NCI-H1048 (cell line): ENCODE measurements at regions not wholly inside any gene's neighbourhood (a gene's known extent, or its start where the extent isn't known, plus 50 kb on each side); places are given as distances from the start of the nearest gene placed in this dataset.

Experiments
- DNase-seq: peaks from one replicate; lab custom pipeline; 2025; lab: John Stamatoyannopoulos, UW

DNA sequence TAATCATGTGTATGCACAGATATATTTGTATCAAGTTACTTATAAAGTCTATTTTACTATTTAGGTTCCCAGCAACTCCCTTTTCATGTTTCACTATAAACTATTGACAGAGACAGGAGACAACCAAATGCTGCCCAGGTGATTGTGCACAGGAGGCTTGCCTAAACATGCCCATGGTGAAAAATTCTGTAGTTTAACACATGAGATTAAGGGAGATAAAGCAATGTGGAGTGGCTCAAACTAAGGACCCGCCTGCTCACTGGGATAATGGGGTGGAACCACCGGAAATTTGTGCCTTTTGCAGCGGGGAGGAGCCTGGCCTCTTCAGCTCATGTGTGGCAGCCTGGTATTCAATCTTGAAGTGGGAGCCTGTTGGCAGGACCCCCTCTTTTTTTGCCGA is 459.5 kb upstream of the CNTN5 start:
- DNase-seq = no peak

DNA sequence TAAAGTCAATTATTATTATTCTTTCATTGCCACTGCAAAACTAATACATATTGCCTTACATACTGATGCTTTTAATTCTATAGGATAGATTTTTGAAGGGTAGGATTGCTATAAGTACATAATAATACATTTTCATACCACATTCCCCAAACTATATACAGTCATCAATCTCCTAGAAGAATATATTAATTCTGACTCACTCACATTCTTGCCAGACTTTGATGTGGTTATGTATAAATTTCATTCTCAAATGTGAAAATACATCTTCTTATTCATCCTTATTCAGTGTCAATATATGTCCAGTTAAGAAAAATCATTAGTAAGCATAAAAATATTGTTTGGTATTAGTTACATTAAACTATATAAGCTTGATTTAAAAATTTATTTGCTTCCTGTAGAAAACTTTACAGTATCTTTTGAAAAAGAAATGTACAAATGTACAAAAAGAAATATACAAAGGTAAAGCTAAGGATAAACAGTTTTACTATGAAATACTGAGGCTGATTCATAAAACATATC is 458.8 kb upstream of the CNTN5 start:
- no peak for DNase-seq

DNA sequence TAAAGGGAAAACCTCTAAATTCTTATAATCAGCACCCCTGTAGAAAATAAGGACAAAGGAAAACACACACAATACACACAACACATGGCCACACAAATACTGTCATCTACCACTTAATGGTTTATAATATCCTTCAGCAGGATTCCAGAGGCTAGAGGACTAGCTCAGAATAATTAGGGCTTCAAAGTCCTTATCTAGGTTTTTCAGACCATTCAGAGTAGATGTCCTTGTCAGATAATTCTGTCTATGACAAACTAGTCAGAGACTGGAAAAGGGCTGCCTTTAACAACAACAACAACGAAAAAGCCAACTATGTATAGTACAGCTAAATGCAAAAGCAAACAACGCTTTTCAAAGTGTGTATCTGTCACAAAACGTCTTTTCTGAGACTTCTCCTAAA is 456.5 kb upstream of the CNTN5 start:
- no peak for DNase-seq

DNA sequence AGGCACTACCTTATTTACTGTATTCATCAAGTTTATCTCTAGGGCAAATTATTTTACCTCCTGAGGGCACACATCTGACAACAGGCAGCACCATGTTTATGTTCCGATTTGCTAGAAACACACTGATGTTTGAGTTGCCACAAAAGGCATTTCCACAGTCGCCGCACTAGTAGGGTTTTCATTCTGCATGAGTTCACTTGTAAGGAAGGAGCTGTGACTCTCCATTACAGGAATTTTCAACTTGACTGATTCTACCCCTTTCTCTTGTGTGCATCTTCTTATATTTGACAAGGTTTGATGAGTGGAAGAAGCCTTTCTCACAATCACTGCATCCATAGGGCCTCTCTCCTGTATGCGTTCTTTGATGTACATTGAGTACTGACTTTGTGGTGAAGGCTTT is 455.9 kb upstream of the CNTN5 start:
- DNase-seq = no peak

DNA sequence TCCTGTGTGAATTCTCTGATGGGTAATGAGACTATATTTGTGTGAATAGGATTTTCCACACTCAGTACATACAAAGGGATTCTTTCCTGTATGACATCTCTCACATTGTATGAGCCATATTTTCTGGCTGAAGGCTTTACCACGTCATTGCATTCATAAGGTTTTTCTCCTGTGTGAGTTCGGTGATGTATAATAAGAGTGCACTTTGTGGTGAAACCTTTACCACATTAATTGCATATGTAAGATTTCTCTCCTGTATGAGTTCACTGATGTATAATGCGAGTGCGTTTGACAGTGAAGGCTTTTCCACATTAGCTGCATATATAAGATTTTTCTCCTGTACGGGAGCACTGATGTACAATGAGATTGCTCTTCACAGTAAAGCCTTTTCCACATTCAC is 455.4 kb upstream of the CNTN5 start:
- DNase-seq = no peak

GRCh38 chr11:98566978-98567377 is 453.8 kb upstream of the CNTN5 start:
- DNase-seq = no peak

GRCh38 chr11:98568013-98568412 is 452.7 kb upstream of the CNTN5 start:
- DNase-seq = no peak

- no peak for DNase-seq
Measured at GRCh38 chr11:98572941-98573340, 447.8 kb upstream of the CNTN5 start.

DNA sequence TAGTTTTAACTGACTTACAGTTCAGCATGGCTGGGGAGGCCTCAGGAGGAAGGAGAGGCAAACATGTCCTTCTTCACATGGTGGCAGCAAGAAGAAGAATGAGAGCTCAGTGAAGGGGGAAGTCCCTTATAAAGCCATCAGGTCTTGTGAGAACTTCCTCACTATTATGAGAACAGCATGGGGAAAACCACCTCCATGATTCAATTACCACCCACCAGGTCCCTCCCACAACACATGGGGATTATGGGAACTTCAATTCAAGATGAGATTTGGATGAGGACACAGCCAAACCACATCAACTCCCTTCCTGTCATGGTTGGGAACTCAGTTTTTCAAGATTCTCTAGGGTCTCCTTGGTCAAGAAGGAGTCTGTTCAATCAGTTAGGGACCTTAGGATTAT is 432.9 kb upstream of the CNTN5 start:
- no peak for DNase-seq

GRCh38 chr11:98589967-98590366 is 430.8 kb upstream of the CNTN5 start:
- no peak for DNase-seq

- no peak for DNase-seq
Measured at GRCh38 chr11:98600103-98600502, 420.6 kb upstream of the CNTN5 start.

- no peak for DNase-seq
Measured at GRCh38 chr11:98600786-98601773, 419.7 kb upstream of the CNTN5 start.

DNA sequence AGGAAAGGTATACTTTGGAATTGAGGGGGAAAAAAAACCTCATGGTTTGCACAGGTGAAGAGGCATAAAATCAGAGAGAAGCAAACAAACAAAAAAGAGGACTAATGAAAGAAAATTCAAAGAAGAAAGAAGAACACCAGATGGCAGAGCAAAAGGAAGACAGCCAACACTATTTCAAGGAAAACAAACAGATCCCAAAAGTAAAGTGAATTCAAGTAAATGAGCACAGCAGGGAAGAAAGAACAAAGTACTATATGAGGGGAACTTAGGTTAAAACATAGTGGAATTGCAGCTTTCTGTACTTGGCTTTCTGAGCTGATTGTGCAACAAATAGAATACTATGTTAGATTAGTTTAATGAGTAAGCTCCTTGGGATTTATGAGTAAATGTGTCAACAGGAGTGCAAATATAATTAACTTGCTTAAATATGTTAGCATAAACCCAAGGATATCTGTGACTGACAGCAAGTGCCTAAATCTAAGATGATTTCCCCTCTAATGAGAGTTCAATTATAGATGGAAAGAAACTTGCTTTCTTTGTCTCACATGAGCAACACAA is 404.6 kb upstream of the CNTN5 start:
- no peak for DNase-seq

GRCh38 chr11:98621767-98622166 is 399.0 kb upstream of the CNTN5 start:
- no peak for DNase-seq

GRCh38 chr11:98625526-98625925 is 395.2 kb upstream of the CNTN5 start:
- no peak for DNase-seq

- DNase-seq = no peak
Measured at GRCh38 chr11:98630736-98631135, 390.0 kb upstream of the CNTN5 start.

DNA sequence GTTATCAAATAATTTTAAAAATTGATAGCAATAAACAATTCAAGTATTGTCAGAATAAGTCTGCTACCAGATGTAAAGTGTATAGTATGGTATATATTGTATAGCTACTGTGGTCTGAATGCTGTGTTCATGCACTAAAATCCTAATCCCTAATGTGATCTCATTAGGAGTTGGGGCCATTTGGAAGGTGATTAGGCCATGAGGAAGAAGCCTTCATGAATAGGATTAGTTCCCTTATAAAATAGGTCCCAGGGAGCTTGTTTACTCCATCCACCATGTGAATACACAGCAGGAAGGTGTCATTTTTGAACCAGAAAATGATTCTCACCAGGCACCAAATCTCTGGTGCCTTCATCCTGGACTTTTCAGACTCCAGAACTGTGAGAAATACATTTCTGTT is 363.0 kb upstream of the CNTN5 start:
- no peak for DNase-seq

DNA sequence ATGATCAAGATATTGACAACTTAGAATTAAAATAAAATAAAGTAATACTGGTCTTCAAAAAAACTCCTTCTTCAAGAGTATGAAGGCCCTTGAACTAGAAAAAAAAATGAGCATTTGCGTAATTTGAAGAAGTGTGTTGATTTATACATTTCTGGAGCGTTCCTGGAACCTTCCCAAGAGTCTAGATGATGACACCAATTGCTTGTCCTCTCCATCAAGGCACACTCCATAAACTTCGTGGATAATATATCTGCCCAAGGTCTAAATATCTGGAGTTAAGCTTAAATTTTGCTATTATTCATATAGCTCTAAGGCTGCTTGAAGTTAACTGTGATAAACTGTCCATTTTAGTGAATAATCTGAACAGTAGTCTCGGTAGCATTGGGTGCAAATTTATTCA is 361.3 kb upstream of the CNTN5 start:
- DNase-seq = no peak

DNA sequence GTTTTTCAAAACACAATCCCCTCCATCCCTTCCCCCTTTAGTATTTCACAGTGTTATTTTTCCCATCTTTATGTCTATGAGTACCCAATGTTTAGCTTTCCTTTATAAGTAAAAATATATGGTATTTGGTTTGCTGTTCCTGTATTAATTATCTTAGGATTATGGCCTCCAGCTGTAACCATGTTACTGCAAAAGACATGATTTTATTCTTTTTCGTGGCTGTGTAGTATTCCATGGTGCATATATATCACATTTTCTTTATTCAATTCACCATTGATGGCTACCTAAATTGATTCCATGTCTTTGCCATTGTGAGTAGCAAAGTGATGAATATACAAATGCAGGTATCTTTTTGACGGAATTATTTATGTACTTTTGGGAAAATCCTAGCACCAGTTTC is 346.4 kb upstream of the CNTN5 start:
- DNase-seq = no peak

- DNase-seq = no peak
Measured at GRCh38 chr11:98679673-98680072, 341.1 kb upstream of the CNTN5 start.

DNA sequence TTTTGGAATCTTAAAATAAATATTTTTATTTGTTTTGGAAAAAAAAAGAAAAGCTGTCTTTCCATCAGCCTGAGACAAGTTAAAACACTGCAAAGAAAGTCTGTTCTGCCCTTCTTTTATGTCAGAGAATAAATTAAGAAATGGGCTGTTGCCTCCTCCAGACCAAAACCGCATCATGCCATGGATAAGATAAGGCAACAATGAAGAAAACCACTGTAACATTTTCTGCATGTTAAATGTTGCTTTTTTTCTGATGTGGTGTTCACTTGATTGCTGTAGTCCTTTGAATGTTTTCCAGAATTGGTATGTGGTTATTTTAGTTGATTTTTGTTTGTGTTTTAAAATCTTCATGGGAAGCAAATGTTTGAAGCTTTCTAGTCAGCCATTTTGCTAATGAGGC is 319.2 kb upstream of the CNTN5 start:
- no peak for DNase-seq

GRCh38 chr11:98703779-98704556 is 316.8 kb upstream of the CNTN5 start:
- DNase-seq = no peak

DNA sequence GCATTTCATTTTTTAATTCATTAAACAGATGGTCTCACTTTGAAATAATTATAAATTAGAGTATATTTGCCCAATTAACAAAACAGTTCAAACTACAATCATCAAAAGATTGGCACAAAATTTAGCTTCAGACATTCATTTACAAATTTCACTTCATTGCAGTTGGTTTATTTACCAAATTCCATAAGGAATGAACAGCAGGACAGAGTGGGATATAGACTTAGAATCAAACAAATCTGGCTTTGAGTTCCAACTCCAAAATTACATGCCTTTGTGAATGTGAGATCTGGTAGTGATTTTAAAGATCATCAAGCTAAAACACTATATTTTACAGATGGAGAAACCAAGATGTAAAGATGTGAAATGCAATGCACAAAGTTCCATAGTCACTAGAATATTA is 310.7 kb upstream of the CNTN5 start:
- no peak for DNase-seq
